Activated CD8-positive, alpha-beta memory T cell treated with anti-CD3 and anti-CD28 coated beads, Interleukin-2, amount 50 U/mL, for 24 hours (primary cell): ENCODE measurements at regions not wholly inside any gene's neighbourhood (a gene's known extent, or its start where the extent isn't known, plus 50 kb on each side); places are given as distances from the start of the nearest gene placed in this dataset.

Source experiments
- DNase-seq: peaks from one replicate; pipeline ENCODE4 v3.0.0-alpha.2; 2020; ENCODE audit errors: extremely low read depth

GRCh38 chr2:136243638-136244535 is 125.9 kb upstream of the CXCR4 start:
- DNase-seq, result no peak

GRCh38 chr2:136242687-136243277 is 124.8 kb upstream of the CXCR4 start:
- no peak for DNase-seq

GRCh38 chr2:136242100-136242499 is 124.2 kb upstream of the CXCR4 start:
- no peak for DNase-seq

- no peak for DNase-seq
These were observed 121.2 kb upstream of the CXCR4 start for GRCh38 chr2:136239079-136239685.

GRCh38 chr2:136238286-136239078 is 120.5 kb upstream of the CXCR4 start:
- no peak for DNase-seq

- no peak for DNase-seq
These were observed 118.1 kb upstream of the CXCR4 start for GRCh38 chr2:136236019-136236418.

- DNase-seq, result no peak
These were observed 117.6 kb upstream of the CXCR4 start for GRCh38 chr2:136235546-136235945.

- no peak for DNase-seq
These were observed 116.3 kb upstream of the CXCR4 start for GRCh38 chr2:136234261-136234660.

- DNase-seq, result no peak
These were observed 115.3 kb upstream of the CXCR4 start for GRCh38 chr2:136233298-136233697.

GRCh38 chr2:136232456-136233172 is 114.7 kb upstream of the CXCR4 start:
- DNase-seq, result no peak

- no peak for DNase-seq
These were observed 112.5 kb upstream of the CXCR4 start for GRCh38 chr2:136230464-136230863.

GRCh38 chr2:136226903-136227302 is 109.0 kb upstream of the CXCR4 start:
- no peak for DNase-seq

- no peak for DNase-seq
These were observed 108.2 kb upstream of the CXCR4 start for GRCh38 chr2:136225950-136226835.

GRCh38 chr2:136223274-136223673 is 105.3 kb upstream of the CXCR4 start:
- no peak for DNase-seq

GRCh38 chr2:136222862-136223261 is 104.9 kb upstream of the CXCR4 start:
- DNase-seq, result no peak

GRCh38 chr2:136221026-136221425 is 103.1 kb upstream of the CXCR4 start:
- DNase-seq, result no peak

- DNase-seq, result no peak
These were observed 102.0 kb upstream of the CXCR4 start for GRCh38 chr2:136219963-136220362.

GRCh38 chr2:136219341-136219740 is 101.4 kb upstream of the CXCR4 start:
- DNase-seq, result no peak

GRCh38 chr2:136217996-136218395 is 100.0 kb upstream of the CXCR4 start:
- DNase-seq, result no peak

GRCh38 chr2:136215908-136216472 is 98.0 kb upstream of the CXCR4 start:
- no peak for DNase-seq
